GM19023 (cell line): ENCODE measurements at regions not wholly inside any gene's neighbourhood (a gene's known extent, or its start where the extent isn't known, plus 50 kb on each side); places are given as distances from the start of the nearest gene placed in this dataset.
"Not testable (repeated sequence)": the region's sequence is repeated elsewhere in the genome, so short reads cannot be mapped to it uniquely, and the experiment has no call there.

Experiments used
- ATAC-seq: cut with Tn5 transposase; IDR thresholded peaks from one replicate; pipeline ENCODE4 v1.9.1; 2021; ENCODE audit warnings: mild to moderate bottlenecking, moderate library complexity; ENCODE audit not compliant: unreplicated experiment

DNA sequence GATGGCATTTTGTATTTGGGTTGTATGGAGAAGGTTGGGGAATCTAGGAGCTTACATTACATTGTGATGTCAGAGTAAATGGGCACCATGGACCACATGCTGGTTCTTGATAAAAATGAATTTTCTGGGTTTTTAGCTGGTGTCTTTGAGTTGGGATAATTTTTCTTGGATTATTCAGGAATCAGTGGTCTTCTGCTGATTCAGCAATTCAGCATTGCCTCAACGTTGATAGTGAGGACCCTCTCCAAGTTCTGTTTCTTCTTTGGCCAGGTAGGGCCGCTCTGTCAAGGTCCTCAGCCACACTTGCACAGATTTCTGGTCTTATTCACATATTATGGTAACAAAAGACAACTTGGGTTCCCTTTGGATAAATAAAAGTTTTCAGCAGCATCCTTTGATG is 312.0 kb upstream of the TPK1 start:
- no peak for ATAC-seq

DNA sequence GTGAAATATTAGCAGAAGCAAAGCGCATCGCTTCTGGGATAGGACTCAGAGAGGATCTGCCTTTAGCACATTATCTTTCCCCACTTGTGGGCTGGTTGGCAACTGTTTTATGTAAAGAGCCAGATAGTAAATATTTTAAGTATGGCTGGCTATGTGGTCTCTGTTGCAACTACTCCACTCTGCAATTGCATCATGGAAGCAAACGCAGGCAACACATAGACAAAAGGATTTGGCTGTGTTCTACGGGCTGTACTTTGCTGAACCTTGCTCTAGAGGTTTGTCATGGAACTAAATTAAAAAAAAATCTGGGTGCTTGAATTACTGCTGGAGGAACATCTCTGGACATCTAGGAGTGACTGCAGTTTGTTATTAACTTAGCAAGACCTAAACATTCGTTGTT is 307.8 kb upstream of the TPK1 start:
- no peak for ATAC-seq

DNA sequence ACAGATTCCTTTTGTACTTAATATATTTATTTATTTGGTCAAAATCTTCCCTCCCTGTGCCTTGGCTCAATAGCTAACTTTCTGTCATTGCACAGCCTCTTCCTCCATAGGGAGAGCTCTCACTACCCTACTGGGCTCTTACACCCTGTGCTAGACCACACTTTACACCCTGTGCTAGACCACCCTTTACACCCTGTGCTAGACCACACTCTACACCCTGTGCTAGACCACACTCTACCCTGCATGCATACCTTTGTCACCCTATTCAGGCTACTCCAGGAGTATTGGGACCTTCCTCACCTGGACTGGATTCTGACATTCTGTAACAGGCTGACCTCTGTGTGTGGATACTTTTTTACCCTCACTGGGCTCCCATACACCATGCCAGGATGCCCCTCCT is 298.5 kb upstream of the TPK1 start:
- no peak for ATAC-seq

DNA sequence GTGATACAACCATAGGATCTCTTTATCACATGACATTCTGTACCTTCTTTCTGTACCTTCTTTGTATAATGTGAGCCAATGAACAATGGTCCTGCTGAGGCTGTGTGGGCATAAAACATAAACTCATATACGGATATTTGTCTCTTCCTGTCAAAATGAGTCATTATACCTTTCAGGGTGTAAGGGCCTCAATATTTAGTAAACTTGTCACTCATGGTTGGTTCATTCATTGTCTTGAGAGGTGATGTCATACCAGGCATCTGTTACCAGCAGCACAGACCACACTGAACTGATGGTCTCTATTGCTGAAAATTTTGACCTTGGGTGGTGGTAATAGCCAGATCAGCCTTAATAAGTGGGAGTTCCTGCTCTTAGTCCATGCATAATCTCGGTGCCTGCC is 287.6 kb upstream of the TPK1 start:
- no peak for ATAC-seq

DNA sequence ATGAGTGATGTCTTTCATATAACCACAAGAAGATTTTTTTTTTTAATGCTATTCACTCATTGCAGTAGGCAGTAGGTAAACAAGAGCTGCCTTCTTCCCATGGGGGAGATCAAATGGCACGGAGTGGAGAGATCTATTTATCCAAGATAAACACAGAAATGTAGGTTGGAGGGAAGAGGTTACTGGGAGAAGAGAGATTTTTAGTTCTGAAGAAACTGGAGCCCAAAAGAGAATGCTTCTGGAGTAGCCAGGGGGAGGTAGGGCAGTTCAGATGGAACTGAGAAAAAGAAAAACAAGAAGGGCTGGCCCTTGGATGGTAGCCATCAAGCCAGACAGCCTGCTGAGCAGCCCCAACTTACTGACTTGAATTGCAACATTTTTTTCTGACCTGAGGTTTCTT is 270.1 kb upstream of the TPK1 start:
- no peak for ATAC-seq

DNA sequence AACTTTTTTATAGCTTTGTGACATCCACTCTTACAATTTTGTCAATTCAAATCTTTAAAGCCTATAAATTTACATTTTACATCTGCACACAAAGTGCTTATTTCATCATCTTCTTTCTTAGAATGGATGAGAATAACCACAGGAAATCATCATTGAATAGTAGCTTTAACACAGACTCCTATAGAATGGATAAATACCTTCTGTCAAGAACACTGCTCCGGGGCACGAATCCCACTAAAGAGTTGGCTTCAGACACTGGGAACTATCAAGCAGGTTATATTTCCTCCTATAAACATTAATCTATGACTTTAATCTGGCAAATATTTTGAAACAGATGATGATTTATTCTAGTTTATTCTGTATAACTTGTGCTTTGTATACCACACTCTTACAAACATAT is 269.7 kb upstream of the TPK1 start:
- no peak for ATAC-seq

- no peak for ATAC-seq
Measured at GRCh38 chr7:145104400-145104799, 268.5 kb upstream of the TPK1 start.

- ATAC-seq = not testable (repeated sequence)
Measured at GRCh38 chr7:145102199-145102598, 266.3 kb upstream of the TPK1 start.

DNA sequence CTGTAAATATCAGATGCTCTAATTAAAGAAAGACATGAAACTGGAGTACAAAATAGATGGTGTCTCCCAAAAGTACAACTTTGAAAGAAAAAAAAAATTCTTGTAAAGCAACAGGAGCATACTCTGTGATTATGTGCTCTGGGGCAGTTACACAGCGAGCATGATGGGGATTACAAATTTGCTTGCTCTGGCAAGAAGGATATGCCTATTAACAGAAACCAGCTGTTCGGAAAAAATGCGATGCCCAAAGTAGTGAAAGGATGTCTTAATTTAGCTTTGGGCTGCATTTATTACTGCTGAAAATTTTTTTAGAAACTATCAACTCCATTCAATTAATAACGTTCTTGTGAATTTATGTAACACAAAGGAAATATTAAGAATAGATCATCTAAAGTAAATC is 256.9 kb upstream of the TPK1 start:
- no peak for ATAC-seq

GRCh38 chr7:145088111-145088745 is 252.4 kb upstream of the TPK1 start:
- ATAC-seq = no peak

GRCh38 chr7:145082366-145083161 is 246.7 kb upstream of the TPK1 start:
- no peak for ATAC-seq

- ATAC-seq = no peak
Measured at GRCh38 chr7:145065473-145065872, 229.6 kb upstream of the TPK1 start.

GRCh38 chr7:145064114-145064513 is 228.3 kb upstream of the TPK1 start:
- no peak for ATAC-seq

DNA sequence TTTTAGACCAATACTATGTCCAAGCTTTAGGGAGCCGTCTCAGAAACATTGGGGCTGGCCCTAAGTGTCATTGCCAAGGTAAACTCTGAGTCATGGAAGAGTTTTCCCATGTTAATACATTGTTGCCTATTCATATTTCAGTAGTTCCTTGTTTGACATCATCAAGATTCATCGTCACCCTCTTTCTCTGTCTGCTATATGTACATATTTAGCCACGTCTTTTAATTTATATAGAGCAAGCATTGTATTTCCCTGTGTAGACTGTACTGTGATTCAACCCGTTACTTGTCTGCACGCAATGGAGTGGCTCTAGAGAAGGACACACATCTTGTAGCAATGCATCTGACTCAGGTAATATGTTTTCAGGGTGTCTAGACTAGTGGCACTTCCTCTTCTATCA is 217.9 kb upstream of the TPK1 start:
- ATAC-seq = no peak

DNA sequence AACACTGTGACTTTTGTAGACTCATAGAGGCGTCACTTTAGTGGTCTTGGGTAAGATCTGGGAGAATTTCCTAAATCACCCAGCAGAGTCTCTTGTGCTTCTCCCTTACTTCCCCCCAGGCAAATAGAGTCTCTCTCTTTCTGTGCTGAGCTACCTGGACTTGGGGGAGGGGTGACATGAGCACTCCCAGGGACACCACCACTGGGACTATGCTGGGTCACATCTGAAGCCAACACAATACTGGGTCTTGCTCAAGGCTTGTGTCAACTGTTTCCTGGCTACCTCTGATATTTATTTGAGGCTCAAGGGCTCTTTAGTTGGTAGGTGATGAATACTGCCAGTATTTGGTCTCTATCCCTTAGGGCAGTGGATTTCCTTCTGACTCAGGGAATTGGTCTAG is 214.6 kb upstream of the TPK1 start:
- no peak for ATAC-seq

- peak; percentile 89 for ATAC-seq
Measured at GRCh38 chr7:145036604-145037405, 201.0 kb upstream of the TPK1 start.

DNA sequence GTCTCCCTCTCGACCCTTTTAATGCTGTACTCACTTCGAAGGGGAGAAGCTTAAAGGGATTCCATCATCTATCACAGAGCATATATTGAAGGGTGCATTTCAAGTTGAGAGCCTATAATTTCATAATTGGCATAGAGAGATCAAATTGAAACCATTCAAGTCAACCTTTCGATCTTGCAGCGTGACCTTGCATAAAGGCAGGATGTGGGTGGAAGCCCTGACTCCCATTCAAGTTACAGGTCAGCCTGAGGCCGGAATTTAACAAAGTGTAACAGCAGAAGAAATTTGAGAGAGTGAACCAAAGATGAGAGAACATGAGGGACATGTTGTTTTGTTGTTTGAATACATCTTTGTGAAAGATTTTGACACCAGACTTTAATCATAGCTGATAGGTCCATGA is 195.3 kb upstream of the TPK1 start:
- ATAC-seq = no peak

DNA sequence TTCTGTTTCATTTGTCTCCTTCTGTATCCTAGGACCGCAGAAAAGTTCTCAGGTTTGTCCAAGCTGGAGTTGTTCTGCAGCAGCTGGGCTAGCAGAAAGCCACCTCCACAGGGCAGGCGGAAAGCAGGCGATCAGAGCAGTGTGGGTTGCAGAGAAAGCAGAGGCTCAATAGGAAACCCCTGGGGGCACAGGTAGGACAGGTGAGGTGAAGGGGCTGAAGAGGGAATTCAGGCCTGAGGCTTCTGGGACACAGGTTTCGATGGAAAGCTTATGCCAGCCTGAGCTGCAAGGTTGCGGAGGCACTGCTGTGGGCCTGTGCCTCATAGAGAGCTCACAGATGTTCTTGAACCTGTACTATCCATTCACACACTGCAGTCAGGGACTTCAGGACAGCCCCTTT is 194.9 kb upstream of the TPK1 start:
- ATAC-seq = no peak

DNA sequence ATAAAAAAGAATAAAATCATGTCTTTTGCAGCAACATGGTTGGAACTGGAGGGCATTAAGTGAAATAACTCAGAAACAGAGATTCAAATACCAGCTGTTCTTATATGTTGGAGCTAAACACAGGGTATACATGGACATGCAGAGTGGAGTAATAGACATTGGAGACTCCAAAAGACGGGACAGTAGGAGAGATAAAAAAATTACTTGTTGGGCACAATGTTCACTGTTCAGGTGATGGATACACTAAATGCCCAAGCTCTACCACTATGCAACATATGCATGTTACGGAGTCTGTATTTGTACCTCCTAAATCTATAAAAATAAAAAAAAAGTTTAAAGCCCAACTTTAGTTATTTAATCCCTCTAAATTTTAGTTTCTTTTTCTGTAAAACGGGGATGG is 184.6 kb upstream of the TPK1 start:
- no peak for ATAC-seq

DNA sequence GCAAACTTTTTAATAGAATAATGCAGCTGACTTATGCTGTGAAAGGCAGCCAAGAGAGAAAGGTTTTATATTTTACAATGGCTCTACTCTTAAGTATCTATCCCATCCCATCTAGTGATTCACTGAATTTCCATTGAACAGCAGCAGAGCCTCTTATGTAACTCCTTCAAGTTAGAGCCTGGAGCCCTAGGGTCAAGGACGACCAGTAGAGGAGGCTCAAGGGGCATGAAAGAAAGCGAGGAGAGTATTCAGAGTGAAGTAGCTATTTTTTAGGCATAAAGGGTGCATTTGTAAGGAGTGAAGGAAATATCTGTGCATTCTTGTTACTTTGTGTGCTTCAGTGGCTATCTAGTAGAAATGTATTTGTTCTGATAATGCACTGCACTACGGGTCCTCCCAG is 180.2 kb upstream of the TPK1 start:
- ATAC-seq = no peak

GRCh38 chr7:145009876-145010275 is 174.0 kb upstream of the TPK1 start:
- no peak for ATAC-seq

DNA sequence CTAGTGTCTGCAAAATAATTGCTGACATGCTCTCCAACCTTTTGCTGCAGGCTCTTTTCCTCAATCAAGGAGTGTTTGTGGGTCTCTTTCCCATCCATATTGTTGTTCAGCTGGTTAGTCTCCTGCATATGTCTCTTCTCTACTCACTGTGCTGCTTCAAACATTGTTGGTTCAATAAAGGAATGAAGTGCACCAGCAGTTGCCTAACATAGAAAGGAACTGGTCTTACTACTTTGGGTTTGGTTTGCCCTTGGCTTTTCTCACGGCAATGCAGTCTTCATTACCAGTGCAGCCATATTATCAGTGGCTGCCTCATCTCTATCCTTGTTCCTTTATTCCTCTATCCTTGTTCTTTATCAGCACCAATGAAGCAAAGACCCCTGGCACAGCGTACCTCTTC is 169.7 kb upstream of the TPK1 start:
- ATAC-seq = no peak
